ACC112 (cell line): ENCODE measurements at regions not wholly inside any gene's neighbourhood (a gene's known extent, or its start where the extent isn't known, plus 50 kb on each side); places are given as distances from the start of the nearest gene placed in this dataset.

Experiments used
- H2AFZ ChIP-seq: fragments of 200-600 bp; sonication (generic); one replicate; pipeline ENCODE4 v1.6.0; 2017; ENCODE audit warnings: antibody characterized with exemption, low read length; ENCODE audit not compliant: unreplicated experiment
- H3K27ac ChIP-seq: fragments of 200-600 bp; sonication (generic); 2 replicates; pipeline ENCODE4 v1.5.1; 2014; ENCODE audit warnings: low read depth, mild to moderate bottlenecking, antibody characterized with exemption, low read length, moderate library complexity
- H3K27me3 ChIP-seq: fragments of 200-600 bp; sonication (generic); 2 replicates; pipeline ENCODE4 v1.6.1; 2014; ENCODE audit warnings: mild to moderate bottlenecking, antibody characterized with exemption, low read length, moderate library complexity, mixed read lengths; ENCODE audit not compliant: insufficient read depth
- H3K36me3 ChIP-seq: fragments of 200-600 bp; sonication (generic); 2 replicates; pipeline ENCODE4 v1.6.1; 2016; ENCODE audit warnings: mild to moderate bottlenecking, antibody characterized with exemption, low read length, moderate library complexity, mixed read lengths; ENCODE audit not compliant: insufficient read depth
- H3K4me1 ChIP-seq: fragments of 200-600 bp; sonication (generic); one replicate; pipeline ENCODE4 v1.6.1; 2016; ENCODE audit warnings: low read length, mixed read lengths; ENCODE audit not compliant: insufficient read depth, unreplicated experiment, control insufficient read depth
- H3K4me3 ChIP-seq: fragments of 200-600 bp; sonication (generic); 2 replicates; pipeline ENCODE4 v1.5.1; 2014; ENCODE audit warnings: mild to moderate bottlenecking, low read depth, low read length
- H3K79me2 ChIP-seq: fragments of 200-600 bp; sonication (generic); one replicate; pipeline ENCODE4 v1.6.0; 2016; ENCODE audit warnings: low read length; ENCODE audit not compliant: control insufficient read depth, unreplicated experiment, insufficient read depth

DNA sequence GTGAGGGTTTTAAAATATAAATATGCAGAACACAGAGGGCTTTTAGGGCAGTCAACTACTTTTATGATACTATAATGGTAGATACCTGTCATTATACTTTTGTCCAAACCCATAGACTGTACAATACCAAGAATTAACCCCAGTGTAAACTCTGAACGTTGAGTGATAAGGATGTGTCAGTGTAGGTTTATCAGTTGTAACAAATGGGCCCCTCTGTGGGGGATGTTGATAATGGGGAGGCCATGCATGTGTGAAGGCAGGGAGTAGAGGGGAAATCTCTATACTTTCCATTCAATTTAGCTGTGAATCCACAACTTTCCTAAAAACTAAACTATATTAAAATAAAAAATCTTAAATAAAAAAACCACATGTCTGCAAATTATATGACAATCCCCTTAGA lies 193.5 kb upstream of the CAMK1G start:
- Histone ChIP-seq H3K36me3 (no peaks in the 10 kb centered on the region), H3K4me3 (no peak overlapping the region), H3K27me3 (no peaks in the 10 kb centered on the region), H3K4me1 (peaks cover 29% of the 10 kb centered on the region), H2AFZ (no peak overlapping the region), H3K27ac (no peak overlapping the region), H3K79me2 (no peaks in the 10 kb centered on the region)

DNA sequence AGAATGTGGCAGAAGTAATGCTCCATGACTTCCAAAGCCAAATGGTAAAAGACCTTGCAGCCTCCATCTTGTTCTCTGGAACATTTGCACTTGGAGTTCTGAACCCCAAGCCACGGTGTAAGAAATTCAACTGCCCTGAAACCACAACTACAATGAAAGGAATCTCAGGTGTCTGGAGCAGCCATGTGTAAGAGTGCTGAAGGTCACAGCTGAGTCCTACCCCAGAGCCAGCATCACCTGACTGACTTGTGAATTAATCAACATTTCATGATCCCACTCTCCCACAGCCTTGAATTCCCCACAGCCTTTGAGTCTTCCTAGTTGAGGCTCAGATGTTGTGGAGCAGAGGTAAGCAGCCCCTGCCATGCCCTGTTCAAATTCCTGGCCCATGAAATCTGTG lies 192.8 kb upstream of the CAMK1G start:
- no peak overlapping the region for H3K27ac ChIP-seq
- no peaks in the 10 kb centered on the region for H3K27me3 ChIP-seq
- H3K79me2 ChIP-seq, result no peaks in the 10 kb centered on the region
- peaks cover 37% of the 10 kb centered on the region for H3K4me1 ChIP-seq
- H3K36me3 ChIP-seq, result no peaks in the 10 kb centered on the region
- no peak overlapping the region for H2AFZ ChIP-seq
- H3K4me3 ChIP-seq, result no peak overlapping the region

DNA sequence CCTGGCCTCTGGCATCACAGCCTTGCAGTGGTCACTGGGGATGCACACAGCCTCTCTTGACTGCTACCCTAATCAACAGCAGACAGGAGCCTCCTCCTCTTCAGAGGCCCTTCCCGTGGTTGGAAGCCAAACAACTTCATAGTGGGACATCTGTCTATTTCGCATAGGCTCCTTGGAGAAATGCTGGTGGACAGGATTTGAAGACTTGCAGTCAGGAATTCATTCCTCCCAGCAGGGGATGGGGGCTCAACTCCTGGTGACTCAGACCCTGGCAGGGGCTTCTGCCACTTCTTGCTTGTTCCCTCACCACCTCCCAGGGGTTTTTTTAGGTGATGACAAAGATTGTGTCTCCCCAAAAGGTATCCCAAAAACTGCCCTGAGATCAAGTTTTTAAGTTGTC lies 191.7 kb upstream of the CAMK1G start:
- Histone ChIP-seq H3K36me3 (no peaks in the 10 kb centered on the region), H2AFZ (no peak overlapping the region), H3K79me2 (no peaks in the 10 kb centered on the region), H3K27ac (no peak overlapping the region), H3K27me3 (no peaks in the 10 kb centered on the region), H3K4me3 (no peak overlapping the region), H3K4me1 (peaks cover 38% of the 10 kb centered on the region)

DNA sequence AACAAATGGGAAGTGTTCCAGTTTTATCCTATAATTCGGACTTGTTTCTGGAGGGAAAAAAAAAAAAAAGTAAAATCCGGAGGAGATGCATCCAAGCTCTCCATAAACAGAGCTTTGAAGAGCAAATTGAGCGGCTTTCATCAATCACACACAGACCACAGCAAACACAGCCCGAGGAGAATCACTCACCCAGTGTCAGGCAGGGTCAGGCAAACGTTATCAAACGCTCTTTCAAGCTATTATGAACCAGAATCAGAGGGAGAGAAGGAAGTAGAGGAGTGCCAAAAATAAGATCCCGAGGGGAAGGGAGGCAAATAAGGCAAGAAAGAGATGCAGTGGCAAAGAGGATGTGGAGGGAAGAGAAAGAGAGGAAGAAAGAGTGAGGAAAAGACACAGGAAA lies 188.3 kb upstream of the CAMK1G start:
- Histone ChIP-seq H2AFZ (no peak overlapping the region), H3K79me2 (no peaks in the 10 kb centered on the region), H3K4me3 (no peak overlapping the region), H3K36me3 (no peaks in the 10 kb centered on the region), H3K4me1 (peaks cover 28% of the 10 kb centered on the region), H3K27me3 (no peaks in the 10 kb centered on the region), H3K27ac (no peak overlapping the region)

DNA sequence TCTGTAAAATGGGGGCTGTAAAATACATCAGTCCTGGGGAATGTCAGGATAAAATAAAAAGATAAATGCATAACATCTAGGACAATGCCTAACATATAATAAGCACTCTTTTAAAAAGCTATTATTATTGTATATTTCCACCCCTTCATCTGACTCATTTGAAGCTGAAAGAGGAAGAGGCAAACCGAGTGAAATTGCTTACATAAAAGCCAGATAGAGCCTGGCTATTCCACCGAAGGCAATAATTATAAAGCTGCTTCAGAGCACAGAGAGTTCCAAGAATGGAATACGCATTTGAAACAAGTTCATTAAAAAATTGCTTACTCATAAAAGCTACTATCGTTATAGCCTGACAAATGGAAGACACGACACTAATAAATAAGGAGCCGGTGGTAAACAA lies 186.1 kb upstream of the CAMK1G start:
- Histone ChIP-seq H3K36me3 (no peaks in the 10 kb centered on the region), H3K4me1 (peaks cover 28% of the 10 kb centered on the region), H2AFZ (no peak overlapping the region), H3K27me3 (no peaks in the 10 kb centered on the region), H3K27ac (no peak overlapping the region), H3K79me2 (no peaks in the 10 kb centered on the region), H3K4me3 (no peak overlapping the region)

DNA sequence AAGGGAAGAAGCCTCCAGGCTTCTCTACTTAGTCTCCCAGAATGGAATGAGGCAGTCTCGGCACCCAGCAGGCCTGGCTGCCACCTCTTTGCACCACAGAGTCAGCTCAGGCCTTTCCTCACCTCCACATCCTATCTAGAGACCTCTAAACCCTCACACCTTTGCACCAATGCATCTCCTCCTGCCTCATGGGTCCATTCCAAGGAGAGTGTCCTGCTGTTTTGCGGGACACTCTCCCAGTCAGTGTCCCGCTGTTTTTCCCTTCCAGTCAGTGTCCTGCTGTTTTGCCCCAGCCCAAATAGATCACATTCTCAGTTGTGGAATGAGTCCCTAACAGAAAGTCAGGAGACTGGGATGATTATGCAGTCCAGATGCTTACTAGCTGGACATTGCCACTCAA lies 185.6 kb upstream of the CAMK1G start:
- Histone ChIP-seq H3K4me1 (peaks cover 28% of the 10 kb centered on the region), H3K79me2 (no peaks in the 10 kb centered on the region), H3K36me3 (no peaks in the 10 kb centered on the region), H3K27me3 (no peaks in the 10 kb centered on the region), H3K4me3 (no peak overlapping the region), H3K27ac (peak overlapping the region; percentile 9; the same call in 1 of the 2 replicates), H2AFZ (peak overlapping the region; percentile 39)

DNA sequence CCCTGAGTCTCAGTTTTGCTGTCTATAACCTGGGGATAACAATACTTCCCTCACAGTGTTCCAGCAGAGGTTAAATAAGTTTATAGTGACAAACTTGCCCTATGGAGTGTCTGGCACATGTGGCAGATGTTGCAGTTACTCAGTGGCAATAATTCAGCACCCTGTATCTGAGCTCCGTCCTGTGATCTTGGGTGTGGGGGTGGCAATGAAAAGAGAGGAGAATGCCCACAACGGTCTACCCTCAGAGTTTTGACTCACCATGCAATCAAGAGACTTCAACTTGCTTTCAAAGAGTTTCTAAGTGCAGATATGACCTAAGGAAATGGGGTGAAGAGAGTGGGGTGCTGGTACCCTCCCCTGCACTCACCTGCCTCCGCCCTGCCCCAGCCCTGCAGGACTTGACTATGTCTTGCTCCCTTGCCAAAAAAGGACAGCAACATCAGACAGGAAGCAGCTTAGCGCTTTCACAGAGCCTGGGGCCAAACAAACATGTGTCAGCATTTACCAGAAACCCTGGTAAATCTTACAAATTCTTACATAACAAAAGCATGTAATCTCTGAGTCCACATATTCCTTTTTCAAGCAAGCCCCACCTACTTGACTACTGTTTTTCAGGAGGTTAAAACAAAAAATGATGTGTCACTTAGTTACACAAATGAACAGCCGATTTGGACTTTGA lies 185.1 kb upstream of the CAMK1G start:
- peak overlapping the region; percentile 66 for H2AFZ ChIP-seq
- H3K79me2 ChIP-seq, result no peaks in the 10 kb centered on the region
- no peaks in the 10 kb centered on the region for H3K36me3 ChIP-seq
- H3K27ac ChIP-seq, result peak overlapping the region; percentile 62
- no peaks in the 10 kb centered on the region for H3K27me3 ChIP-seq
- H3K4me1 ChIP-seq, result peaks cover 28% of the 10 kb centered on the region
- H3K4me3 ChIP-seq, result no peak overlapping the region

DNA sequence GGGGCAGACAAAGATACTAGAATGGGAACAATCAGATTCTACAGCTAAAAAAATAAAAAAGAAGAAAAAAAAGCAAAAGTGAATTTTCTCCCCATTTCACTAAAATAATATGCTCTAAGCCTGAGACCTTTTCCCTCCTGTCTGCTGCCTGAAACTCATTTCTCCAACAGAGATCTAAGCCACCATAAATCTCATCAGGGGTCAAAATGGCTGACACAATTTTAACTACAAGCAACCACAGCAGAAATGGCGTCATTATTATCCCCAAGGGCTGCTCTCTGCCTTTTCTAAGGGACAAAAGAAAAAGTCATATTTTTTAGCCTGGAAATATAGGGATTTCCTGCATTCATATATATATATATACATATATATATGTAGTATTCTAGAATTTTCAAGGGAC lies 183.7 kb upstream of the CAMK1G start:
- Histone ChIP-seq H3K36me3 (no peaks in the 10 kb centered on the region), H3K4me1 (peaks cover 28% of the 10 kb centered on the region), H3K27me3 (no peaks in the 10 kb centered on the region), H3K4me3 (no peak overlapping the region), H3K27ac (no peak overlapping the region), H3K79me2 (no peaks in the 10 kb centered on the region), H2AFZ (no peak overlapping the region)

DNA sequence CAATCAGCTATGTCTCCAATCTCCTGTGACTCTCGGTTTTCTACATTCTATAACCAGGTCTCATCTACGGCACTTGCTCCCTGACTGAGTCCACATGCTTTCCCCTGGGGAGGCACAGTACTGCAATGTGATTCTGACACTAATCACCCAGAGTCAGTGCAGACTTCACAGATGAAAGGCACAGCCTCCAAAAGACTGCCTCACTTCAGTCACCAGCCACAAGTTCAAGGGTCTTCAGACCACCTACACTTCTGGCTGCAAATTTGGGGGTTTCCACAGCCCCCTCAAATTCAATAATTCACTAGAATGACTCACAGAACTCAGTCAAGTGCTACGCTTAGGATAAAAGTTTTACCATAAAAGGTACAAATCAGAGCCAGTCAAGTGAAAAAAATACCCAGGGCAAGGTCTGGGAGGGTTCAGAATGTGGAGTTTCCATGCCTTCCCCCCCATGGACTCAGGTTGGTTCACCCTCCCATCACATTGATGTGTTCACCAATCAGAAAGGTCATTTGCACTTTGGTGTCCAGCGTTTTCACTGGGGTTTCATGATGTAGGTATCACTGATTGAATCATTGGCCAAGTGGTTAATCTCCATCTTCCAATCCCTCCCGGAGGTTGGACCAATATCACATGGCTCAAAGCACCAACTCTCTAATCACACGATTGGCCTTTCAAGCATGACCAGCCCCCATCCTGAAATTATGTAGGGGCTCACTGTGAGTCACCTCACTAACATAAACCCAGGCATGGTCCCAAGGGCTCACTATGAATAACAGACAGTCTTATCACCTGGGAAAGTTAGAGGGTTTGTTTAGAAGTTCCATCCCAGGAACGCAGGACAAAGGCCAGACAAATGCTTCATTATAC lies 182.9 kb upstream of the CAMK1G start:
- no peak overlapping the region for H3K4me3 ChIP-seq
- peaks cover 23% of the 10 kb centered on the region for H3K4me1 ChIP-seq
- no peak overlapping the region for H3K27ac ChIP-seq
- no peaks in the 10 kb centered on the region for H3K27me3 ChIP-seq
- H3K36me3 ChIP-seq, result no peaks in the 10 kb centered on the region
- H2AFZ ChIP-seq, result no peak overlapping the region
- no peaks in the 10 kb centered on the region for H3K79me2 ChIP-seq

DNA sequence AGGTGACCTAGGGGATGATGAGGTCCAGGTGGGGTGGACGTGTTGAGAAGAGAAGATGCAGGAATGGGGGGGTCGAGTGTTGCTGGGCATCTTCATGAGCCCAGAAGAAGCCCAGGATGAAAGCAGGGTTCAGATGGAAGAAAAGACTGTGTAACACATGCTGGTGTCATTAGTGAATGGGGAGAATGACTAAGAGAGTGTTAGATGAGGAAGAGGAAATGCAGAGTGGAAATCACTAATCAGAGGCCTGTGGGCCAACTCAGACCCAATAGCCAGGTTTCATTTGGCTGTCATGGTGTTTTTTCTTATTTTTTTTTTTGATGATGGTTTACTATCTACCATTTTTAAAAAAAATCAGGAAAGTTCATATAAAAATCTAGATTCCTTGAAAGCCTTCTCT lies 180.8 kb upstream of the CAMK1G start:
- Histone ChIP-seq H2AFZ (no peak overlapping the region), H3K36me3 (no peaks in the 10 kb centered on the region), H3K27me3 (no peaks in the 10 kb centered on the region), H3K27ac (no peak overlapping the region), H3K4me3 (no peak overlapping the region), H3K4me1 (peaks cover 26% of the 10 kb centered on the region), H3K79me2 (no peaks in the 10 kb centered on the region)

DNA sequence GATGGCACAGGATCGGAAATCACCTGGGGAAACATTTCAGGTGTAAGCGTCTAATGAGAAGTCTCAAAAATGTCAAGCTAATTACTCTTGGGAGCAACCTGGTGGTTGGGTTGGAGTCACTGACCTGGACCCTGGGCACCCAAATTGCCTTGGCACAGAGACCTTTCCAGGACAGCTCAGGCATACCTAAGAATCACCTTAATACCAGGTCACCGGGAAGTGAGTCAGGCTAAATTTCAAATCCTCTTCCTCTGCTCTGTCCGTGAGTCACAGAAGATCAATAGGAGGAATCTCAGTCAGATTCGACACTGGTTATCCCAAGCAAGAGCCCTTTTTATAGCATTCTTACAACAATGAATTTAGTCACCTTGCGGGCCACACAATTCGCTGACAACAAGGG lies 179.6 kb upstream of the CAMK1G start:
- no peaks in the 10 kb centered on the region for H3K36me3 ChIP-seq
- H3K4me1 ChIP-seq, result peaks cover 14% of the 10 kb centered on the region
- no peaks in the 10 kb centered on the region for H3K79me2 ChIP-seq
- H2AFZ ChIP-seq, result no peak overlapping the region
- H3K27ac ChIP-seq, result no peak overlapping the region
- H3K27me3 ChIP-seq, result no peaks in the 10 kb centered on the region
- H3K4me3 ChIP-seq, result no peak overlapping the region
